ENCODE measurements at regions not wholly inside any gene's neighbourhood (a gene's known extent, or its start where the extent isn't known, plus 50 kb on each side); places are given as distances from the start of the nearest gene placed in this dataset.
A peak's percentile ranks its signal among the peaks of the same experiment; 100 is the strongest.

- DNase-seq (ENCODE audit: low spot score) = no peak
Observed at GRCh38 chr6:66962082-66962481, 1255.1 kb upstream of the EYS start.

GRCh38 chr6:66961191-66961590, 1254.2 kb upstream of the EYS start:
- no peak for DNase-seq (ENCODE audit: low spot score)

- no peak for DNase-seq (ENCODE audit: low spot score)
Observed at GRCh38 chr6:66949191-66949661, 1242.2 kb upstream of the EYS start.

- peak; percentile 36 for DNase-seq (ENCODE audit: low spot score)
Observed at GRCh38 chr6:66948106-66948505, 1241.1 kb upstream of the EYS start.

GRCh38 chr6:66940003-66940402, 1233.0 kb upstream of the EYS start:
- no peak for DNase-seq (ENCODE audit: low spot score)

- DNase-seq (ENCODE audit: low spot score) = no peak
Observed at GRCh38 chr6:66937180-66937579, 1230.2 kb upstream of the EYS start.

- no peak for DNase-seq (ENCODE audit: low spot score)
Observed at GRCh38 chr6:66935612-66936011, 1228.6 kb upstream of the EYS start.

GRCh38 chr6:66931787-66932186, 1224.8 kb upstream of the EYS start:
- DNase-seq (ENCODE audit: low spot score) = no peak

GRCh38 chr6:66930559-66931290, 1223.7 kb upstream of the EYS start:
- peak; percentile 44 for DNase-seq (ENCODE audit: low spot score)

GRCh38 chr6:66926060-66926459, 1219.0 kb upstream of the EYS start:
- peak; percentile 65 for DNase-seq (ENCODE audit: low spot score)

GRCh38 chr6:66913657-66914056, 1206.6 kb upstream of the EYS start:
- DNase-seq (ENCODE audit: low spot score) = no peak

- DNase-seq (ENCODE audit: low spot score) = no peak
Observed at GRCh38 chr6:66902457-66902856, 1195.4 kb upstream of the EYS start.

- no peak for DNase-seq (ENCODE audit: low spot score)
Observed at GRCh38 chr6:66900133-66901083, 1193.4 kb upstream of the EYS start.

- peak; percentile 11 for DNase-seq (ENCODE audit: low spot score)
Observed at GRCh38 chr6:66897576-66897975, 1190.5 kb upstream of the EYS start.

- DNase-seq (ENCODE audit: low spot score) = peak; percentile 69
Observed at GRCh38 chr6:66896415-66896814, 1189.4 kb upstream of the EYS start.

- DNase-seq (ENCODE audit: low spot score) = no peak
Observed at GRCh38 chr6:66883453-66883852, 1176.4 kb upstream of the EYS start.

GRCh38 chr6:66866801-66867200, 1159.8 kb upstream of the EYS start:
- no peak for DNase-seq (ENCODE audit: low spot score)

- peak; percentile 1 for DNase-seq (ENCODE audit: low spot score)
Observed at GRCh38 chr6:66865771-66866170, 1158.7 kb upstream of the EYS start.

- no peak for DNase-seq (ENCODE audit: low spot score)
Observed at GRCh38 chr6:66861007-66861541, 1154.0 kb upstream of the EYS start.

GRCh38 chr6:66860328-66860727, 1153.3 kb upstream of the EYS start:
- DNase-seq (ENCODE audit: low spot score) = no peak

GRCh38 chr6:66858196-66858595, 1151.2 kb upstream of the EYS start:
- DNase-seq (ENCODE audit: low spot score) = no peak

- no peak for DNase-seq (ENCODE audit: low spot score)
Observed at GRCh38 chr6:66854014-66854413, 1147.0 kb upstream of the EYS start.

GRCh38 chr6:66851930-66852329, 1144.9 kb upstream of the EYS start:
- no peak for DNase-seq (ENCODE audit: low spot score)
